GM19099 (cell line): ENCODE measurements at regions not wholly inside any gene's neighbourhood (a gene's known extent, or its start where the extent isn't known, plus 50 kb on each side); places are given as distances from the start of the nearest gene placed in this dataset.

Experiments
- POLR2A ChIP-seq: IDR thresholded peaks from 3 replicates; pipeline ENCODE4 v1.6.1; 2011; ENCODE audit warnings: low read depth; ENCODE audit not compliant: insufficient read length; ENCODE audit errors: extremely low read depth

DNA sequence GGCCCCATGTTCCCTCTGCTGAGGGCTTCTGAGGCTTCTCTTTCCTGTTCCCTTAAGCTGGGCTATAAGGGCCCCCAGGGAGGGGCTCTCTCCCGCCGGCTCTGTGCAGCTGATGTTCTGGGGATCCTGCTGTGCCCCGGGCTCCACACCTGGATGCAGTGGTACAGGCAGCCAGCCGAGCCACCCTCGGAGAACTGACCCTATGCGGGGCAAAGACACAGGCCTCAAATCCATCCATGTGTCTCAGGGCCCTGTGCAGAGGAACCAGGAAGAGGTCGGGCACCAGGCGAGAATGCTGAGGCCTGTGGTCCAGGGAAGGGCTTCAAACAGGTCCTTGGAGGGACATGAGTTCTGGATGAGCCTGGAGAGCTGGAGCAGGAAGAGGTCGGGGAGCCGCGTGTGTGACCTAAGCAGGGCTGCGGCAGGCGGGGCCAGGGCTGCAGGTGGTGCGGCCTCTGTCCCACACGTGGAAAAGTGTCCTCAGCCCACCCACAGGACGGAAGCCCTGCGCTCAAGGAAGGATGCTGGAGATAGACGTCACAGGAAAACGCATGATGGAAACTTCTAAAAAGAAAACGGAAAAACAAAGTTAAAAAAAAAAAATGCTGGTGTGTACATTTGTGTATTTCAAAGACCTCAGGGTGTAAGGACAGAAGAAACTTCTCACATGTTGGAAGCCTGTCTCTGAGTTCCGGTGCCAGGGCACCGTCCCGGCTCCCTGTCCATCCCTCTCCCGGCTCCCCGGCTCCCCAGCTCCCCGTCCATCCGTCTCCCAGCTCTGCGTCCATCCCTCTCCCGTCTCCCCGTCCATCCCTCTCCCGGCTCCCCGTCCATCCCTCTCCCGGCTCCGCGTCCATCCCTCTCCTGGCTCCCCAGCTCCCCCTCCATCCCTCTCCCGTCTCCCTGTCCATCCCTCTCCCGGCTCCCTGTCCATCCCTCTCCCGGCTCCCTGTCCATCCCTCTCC, 1149.2 kb downstream of the BRD1 start:
- TF ChIP-seq POLR2A: no peak

DNA sequence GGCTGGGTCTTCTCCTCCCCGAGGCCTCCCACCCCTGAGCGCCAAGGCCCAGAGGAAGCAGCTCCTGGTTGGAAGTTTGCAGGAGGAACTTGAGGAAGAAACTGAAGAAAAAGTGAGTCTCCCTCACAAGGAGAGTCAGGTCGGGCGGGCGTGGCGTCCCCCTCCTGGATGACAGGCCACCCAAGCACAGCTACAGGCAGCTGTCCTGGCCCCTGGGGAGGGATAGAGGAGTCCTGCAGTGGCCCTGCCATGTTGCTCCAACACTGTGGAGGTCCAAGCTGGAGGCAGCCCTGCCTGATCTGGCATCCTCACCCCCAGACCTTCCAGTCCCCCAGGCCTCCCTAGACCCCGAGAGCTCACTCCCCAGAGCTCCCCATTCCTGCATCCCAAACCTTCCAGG, 1150.1 kb downstream of the BRD1 start:
- TF ChIP-seq POLR2A: no peak

DNA sequence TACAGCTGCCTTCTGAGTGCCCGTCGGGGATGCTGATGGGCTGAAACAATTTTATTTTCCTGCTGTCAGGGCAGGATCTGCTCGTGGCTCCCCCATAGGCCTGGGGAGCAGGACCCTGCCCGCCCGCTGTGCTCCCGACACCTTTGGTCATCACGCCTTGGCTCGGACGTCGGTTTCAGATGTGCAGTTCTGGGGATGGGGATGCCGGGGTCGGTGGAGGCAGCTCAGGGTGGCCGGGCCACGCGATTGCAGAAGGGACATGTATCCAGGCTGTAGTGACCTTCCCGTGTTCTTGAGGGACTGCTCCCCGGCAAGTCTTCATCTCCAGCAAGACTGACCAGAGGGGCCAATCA, 1150.5 kb downstream of the BRD1 start:
- no peak for TF ChIP-seq POLR2A

DNA sequence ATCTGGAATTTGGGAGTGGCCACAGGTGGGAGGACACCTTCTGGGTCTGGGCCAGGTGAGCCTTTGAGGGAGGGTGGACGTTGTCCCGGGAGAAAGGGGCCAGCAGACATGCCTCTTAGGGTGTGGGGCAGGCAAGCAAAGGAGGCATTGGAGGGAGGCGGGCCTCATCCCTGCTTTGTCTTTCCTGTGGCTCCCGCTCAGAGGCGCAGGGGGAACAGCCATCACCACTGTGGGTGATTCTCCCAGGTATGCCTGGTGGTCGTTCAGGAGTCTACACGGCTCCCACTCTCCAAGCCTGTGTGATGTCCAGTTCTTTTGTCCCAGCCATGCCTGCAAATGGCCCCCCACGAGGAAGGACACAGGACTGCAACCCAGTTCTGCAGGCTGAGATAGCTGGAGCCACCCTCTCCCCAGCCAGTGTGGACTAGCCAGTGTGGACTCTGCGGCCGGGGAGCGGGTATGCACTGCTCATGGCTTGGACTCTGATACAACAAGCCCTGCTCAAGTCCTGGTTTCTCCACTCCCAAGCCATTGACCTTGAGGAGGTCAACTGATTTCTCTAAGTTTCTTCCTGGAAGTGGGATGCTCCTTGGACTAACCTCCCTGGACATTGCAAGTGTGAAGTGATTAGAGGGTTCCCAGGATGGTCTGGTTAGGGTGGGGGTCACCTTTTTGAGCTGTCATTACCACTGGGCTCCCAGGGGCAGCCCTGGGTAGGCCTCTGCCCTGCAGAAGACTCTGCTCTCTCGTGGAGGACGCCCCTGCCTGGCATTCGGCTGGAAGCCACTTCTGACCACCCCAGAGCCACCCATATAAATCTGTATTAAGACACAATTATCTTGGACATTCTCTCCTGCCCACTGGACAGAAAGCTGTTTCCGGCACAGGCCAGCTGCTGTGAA, 1151.2 kb downstream of the BRD1 start:
- TF ChIP-seq POLR2A: no peak

DNA sequence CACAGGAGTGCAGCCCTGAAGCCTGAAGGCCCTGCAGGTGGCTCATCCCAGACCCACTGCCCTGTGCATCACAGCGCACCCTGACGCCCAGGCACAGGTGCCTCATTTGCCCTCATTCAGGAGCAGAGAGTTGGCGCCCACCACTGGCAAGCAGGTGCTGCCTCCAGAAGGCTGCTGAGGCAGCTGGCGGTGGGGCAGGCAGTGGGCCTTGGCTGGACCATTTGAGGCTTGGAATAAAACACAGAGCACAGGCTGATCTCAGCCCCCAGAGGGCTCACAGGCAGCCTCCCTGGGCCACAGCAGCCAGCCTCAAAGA, 1151.9 kb downstream of the BRD1 start:
- no peak for TF ChIP-seq POLR2A

DNA sequence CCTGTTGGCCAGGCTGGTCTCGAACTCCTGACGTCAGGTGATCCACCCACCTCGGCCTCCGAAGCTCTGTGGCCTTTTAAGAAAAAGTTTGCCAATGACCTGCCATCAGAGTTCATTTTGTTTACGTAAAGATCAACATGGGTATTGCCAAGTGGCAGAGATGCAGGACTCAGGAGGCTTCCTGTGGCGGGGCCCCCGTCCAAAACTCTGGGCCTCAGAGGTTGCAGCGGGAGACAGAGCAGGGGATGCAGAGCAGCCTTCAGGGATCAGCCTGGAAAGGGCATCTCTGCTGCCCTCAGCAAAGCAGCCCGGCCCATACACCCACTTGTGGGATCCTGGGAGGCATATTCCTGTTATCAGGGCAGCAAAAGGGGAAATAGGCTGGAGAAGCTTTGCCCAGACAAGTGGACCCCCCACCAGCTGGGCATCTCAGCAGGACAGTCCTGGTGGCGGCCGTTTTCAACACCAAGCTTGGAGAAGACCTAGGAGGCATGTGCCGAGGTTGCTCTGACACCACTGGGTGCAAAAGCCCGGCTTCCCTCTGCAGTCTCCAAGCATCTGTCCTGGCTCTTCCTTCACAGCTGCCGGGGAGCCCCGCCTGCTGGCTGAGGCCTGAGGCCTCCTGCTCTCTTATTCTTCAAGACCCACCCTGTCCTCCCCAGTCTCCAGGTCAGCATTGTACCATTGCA, 1152.4 kb downstream of the BRD1 start:
- no peak for TF ChIP-seq POLR2A

DNA sequence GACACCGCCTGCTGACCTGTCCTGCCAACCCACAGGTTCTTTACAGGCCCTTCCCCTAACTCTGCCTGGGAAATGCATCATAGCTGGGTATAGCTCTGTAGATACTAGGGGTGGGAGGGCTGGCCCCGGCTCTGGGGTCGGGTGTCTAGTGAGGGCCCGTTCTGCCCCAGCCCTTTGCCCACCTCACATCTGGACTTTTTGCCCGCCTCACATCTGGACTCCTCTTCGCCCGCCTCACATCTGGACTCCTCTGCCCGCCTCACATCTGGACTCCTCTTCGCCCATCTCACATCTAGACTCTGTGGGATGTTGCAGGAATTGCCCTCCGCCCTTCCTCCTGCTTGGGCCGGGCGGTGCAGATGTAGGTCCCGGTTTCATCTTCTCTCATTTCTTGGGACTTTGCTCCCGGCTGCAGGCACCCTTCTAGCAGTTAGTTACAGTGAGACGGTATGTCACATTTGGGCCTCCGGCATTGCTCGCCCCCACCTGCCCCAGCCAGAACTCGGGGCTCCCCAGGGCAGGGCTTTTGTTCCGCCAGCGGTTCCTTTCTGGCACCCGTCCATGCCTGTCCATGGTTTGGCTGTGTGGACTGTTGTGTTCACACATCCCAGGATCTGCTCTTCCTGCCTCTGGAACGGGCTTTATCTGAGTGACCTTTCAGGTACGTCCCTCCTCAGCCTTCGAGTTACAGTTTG, 1153.7 kb downstream of the BRD1 start:
- no peak for TF ChIP-seq POLR2A

DNA sequence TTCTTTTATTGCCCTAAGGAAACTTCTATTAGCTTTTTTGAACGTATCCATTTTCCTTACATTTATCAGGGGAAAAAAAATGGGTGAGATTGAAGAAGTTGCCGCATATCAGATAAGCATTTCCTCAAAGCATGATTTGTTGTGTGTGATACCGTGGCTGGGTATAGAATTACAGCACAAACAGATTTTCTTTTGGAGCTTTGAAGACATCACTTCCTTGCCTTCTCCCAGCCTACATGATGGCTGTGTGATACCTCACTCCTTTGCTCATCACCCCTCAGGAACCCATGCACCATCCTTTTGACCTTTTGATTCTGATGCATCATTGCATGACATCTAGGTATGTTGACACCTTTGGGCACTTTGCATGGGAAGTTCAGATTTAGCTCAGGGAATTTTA, 1155.3 kb downstream of the BRD1 start:
- no peak for TF ChIP-seq POLR2A

DNA sequence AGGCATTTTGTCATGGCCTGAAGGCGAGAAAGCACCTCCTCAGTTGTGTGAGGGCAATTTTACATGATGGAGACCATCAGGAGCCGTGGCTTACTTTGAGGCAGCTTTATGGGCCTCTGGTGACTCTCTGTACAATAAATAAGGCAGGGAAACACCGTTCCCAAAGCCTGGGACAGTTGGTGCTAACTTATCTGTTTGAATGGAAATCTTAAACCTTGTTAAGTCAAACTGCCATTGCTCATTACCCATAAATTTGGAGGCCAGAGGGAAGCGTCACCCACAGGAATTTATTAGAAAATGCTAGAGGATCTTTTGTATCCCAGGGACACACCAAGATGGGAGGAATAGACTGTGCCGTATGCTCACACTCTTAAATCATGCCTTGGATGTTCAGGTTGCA, 1156.9 kb downstream of the BRD1 start:
- no peak for TF ChIP-seq POLR2A

DNA sequence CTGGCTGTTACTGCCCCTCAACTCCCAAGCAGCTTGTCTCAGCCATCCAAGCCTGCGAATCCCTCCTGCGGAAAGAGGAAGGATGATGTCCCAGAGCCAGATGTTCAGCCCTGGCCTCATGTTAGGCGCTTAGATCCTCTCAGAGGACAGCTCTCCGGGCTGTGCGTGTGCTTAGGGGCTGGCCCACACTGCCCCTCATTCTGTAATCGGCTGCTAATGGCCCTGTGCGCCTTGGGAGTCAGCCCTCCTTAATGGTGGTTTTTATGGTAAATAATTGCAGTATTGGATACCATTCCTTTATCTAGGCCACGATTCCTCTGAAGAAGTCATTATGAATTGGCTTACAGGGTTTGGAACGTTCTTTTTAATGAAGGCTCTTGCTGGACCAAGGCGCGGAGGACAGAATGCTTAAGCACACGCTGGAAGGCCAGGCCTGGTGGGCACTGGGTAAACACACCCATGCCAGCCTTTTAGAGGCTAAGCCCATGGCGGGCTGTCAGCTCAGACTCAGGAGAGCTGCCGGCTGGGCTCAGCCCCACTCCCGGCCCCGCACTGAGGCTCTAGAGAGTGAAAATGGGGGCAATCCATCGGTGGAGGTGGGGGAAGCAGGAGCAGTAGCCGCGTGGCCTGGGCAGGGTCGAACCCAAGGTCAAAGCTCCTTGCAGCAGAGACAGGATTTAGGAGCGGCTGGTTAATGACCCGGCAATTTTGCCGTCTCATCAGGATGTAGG, 1157.5 kb downstream of the BRD1 start:
- TF ChIP-seq POLR2A: no peak

DNA sequence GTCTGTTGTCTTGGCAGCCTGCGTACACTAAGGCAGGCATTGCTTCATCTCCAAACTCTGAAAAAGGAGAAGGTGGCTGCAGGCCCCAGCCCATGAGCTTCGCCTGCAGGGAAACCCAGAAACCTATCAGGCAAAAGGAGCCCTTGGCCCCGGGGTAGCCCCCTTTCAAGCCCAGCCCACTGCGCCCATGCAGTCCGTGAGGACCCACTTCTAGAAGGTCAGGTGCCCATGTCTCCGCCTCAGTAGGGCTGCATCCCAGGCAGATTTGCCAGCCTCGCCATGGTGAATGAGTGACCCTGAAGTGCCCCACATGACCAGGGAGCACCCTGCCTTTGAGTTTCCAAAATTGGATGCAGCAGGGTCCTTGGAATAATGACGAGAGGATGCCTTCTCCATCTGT, 1158.4 kb downstream of the BRD1 start:
- TF ChIP-seq POLR2A: no peak

DNA sequence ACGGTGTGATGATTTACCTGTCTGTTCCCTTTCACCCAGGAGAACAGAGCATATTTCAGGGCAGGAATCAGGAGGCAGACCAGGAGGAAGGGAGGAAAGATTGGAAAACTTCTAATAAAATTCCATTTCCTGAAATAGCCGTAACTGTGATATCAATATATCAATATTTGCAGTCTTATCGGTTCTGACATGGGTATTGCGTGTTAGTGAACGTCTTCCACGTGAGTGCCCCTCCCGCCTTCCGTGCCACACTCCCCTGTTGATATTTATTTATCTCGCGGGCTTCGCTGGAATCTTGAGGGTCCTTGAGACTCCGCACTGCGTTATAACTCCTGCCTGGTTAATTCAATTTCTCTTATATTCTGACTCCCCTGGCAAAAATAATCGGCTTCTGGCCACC, 1160.4 kb downstream of the BRD1 start:
- TF ChIP-seq POLR2A: no peak

DNA sequence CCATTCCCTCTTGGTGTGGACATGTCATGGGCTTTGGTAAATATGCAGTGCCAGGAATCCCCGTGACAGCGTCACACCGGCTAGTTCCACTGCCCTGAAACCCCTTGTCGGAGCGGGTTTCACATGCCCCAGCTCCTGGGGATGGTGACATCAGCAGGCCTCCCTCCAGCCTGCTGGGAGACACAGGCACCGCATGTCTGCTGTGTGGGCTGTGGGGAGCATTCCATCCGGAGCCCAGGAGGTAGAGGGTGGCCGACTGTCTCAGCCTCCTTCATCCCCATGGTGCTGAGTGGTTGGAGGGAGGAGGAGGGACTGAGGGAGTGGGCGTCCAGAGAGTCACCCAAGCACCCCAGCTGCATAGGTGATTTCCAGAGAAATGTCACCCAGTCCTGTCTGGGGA, 1161.1 kb downstream of the BRD1 start:
- no peak for TF ChIP-seq POLR2A

DNA sequence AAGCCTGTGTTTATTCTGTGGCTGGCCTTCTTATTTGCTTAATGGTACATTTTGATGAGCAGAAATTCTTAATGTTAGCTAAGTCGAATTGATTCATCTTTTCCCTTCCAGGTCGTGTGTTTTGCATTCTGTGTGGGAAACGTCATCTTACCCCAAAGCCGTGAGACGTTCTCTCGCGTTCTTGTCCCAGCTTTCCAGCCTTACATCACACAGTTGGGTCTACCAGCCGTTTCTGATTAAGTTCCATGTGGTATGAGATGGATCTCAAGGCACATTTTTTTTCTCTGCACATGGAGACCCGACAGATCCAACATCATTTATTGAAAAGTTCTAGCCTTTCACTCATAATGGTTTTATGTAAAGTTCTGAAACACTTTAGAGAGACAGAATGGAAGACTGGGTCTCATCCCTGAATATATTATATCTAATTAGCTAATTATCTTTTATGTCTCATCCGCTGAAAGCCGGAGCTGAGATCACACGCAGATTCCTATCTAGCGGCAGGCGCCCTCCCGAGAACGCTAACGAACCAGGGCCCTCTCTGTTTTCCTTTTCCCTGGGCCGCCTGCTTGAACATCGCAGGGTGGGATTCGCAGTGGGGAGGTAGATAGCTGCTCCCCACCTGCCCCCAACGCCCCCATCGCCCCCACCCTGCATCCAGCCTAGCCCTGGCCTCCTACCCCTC, 1162.2 kb downstream of the BRD1 start:
- TF ChIP-seq POLR2A: no peak
